ENCODE measurements at regions not wholly inside any gene's neighbourhood (a gene's known extent, or its start where the extent isn't known, plus 50 kb on each side); places are given as distances from the start of the nearest gene placed in this dataset.

DNA sequence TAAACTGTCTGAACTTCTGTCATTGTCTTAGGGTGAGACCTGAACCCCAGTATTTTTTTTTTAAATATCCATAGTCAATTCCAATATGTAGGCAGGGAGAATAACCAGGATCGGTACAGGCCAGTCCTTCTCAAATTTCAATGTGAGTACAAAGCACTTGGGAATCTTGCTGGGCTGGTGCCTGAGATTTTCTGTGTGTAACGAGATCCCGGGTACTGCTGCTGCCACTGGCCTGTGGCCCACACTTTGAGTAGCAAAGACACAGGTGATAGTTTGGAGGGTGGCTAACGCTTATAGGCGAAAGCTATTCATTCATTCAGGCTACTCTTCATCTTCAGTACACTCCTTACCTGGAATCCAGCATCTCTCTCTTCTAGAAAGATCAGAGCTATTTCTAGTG is 923.6 kb upstream of the TENM3 start:
- Histone ChIP-seq H3K4me3 (ENCODE audit: low read length in 3 of 3) (no peak overlapping the region), H3K27ac (ENCODE audit: low read depth in 2 of 2, low read length in 2 of 2) (no peak overlapping the region), H3K9ac (ENCODE audit: low read length in 3 of 3) (no peak overlapping the region), H3K36me3 (ENCODE audit: control insufficient read depth in 2 of 3, insufficient read depth in 3 of 3, low read length in 3 of 3) (no peaks in the 10 kb centered on the region), H3K4me1 (ENCODE audit: control insufficient read depth in 2 of 3, insufficient read depth in 2 of 3, low read depth in 1 of 3, low read length in 3 of 3) (no peaks in the 10 kb centered on the region), H3K9me3 (ENCODE audit: control insufficient read depth in 2 of 3, insufficient read depth in 1 of 3, low read length in 3 of 3) (no peaks in the 10 kb centered on the region), H3K27me3 (ENCODE audit: control insufficient read depth, insufficient read depth, low read length) (no peaks in the 10 kb centered on the region)
- TF ChIP-seq, protein P1, sequence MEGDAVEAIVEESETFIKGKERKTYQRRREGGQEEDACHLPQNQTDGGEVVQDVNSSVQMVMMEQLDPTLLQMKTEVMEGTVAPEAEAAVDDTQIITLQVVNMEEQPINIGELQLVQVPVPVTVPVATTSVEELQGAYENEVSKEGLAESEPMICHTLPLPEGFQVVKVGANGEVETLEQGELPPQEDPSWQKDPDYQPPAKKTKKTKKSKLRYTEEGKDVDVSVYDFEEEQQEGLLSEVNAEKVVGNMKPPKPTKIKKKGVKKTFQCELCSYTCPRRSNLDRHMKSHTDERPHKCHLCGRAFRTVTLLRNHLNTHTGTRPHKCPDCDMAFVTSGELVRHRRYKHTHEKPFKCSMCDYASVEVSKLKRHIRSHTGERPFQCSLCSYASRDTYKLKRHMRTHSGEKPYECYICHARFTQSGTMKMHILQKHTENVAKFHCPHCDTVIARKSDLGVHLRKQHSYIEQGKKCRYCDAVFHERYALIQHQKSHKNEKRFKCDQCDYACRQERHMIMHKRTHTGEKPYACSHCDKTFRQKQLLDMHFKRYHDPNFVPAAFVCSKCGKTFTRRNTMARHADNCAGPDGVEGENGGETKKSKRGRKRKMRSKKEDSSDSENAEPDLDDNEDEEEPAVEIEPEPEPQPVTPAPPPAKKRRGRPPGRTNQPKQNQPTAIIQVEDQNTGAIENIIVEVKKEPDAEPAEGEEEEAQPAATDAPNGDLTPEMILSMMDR (IDR thresholded peaks at IDR 0.05; ENCODE audit: borderline replicate concordance, extremely low read depth, insufficient read depth) = no peak
- intact Hi-C loops (cut with DNase I) = no loop called here
- DNase-seq (no peak), FAIRE-seq (no peak)

DNA sequence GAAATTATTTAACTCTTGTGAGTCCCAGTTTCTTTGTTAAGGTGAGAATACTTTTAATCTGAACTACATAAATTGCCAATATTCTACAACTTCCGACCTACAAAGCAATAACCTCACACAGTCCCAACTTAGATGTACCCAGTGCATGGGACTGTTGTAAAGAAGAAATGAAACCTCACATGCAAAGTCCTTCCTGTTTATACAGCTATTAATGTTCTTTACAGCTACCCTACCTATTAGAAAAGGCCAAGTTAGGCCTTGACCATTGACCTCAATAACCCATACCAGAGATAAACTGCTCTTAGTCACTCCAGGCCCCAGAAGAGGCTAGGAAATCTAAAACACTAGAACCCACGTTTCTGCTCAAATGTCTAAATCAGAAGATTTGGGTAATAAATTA is 920.1 kb upstream of the TENM3 start:
- intact Hi-C loops (cut with DNase I) = no loop called here
- Histone ChIP-seq H3K27me3 (ENCODE audit: control insufficient read depth, insufficient read depth, low read length) (no peaks in the 10 kb centered on the region), H3K4me3 (ENCODE audit: low read length in 3 of 3) (no peak overlapping the region), H3K9me3 (ENCODE audit: control insufficient read depth in 2 of 3, insufficient read depth in 1 of 3, low read length in 3 of 3) (no peaks in the 10 kb centered on the region), H3K4me1 (ENCODE audit: control insufficient read depth in 2 of 3, insufficient read depth in 2 of 3, low read depth in 1 of 3, low read length in 3 of 3) (no peaks in the 10 kb centered on the region), H3K27ac (ENCODE audit: low read depth in 2 of 2, low read length in 2 of 2) (no peak overlapping the region), H3K36me3 (ENCODE audit: control insufficient read depth in 2 of 3, insufficient read depth in 3 of 3, low read length in 3 of 3) (no peaks in the 10 kb centered on the region), H3K9ac (ENCODE audit: low read length in 3 of 3) (no peak overlapping the region)
- TF ChIP-seq, protein P1 (IDR thresholded peaks at IDR 0.05; ENCODE audit: borderline replicate concordance, extremely low read depth, insufficient read depth) = no peak
- DNase-seq = no peak
- FAIRE-seq = no peak

GRCh38 chr4:181330654-181331201 is 912.5 kb upstream of the TENM3 start:
- FAIRE-seq (no peak), DNase-seq (peak in 3 of 5 donors; percentile 16 to 62 (median 50))
- Histone ChIP-seq H3K36me3 (ENCODE audit: control insufficient read depth in 2 of 3, insufficient read depth in 3 of 3, low read length in 3 of 3) (no peaks in the 10 kb centered on the region), H3K4me3 (ENCODE audit: low read length in 3 of 3) (no peak overlapping the region), H3K9ac (ENCODE audit: low read length in 3 of 3) (no peak overlapping the region), H3K4me1 (ENCODE audit: control insufficient read depth in 2 of 3, insufficient read depth in 2 of 3, low read depth in 1 of 3, low read length in 3 of 3) (no peaks in the 10 kb centered on the region), H3K9me3 (ENCODE audit: control insufficient read depth in 2 of 3, insufficient read depth in 1 of 3, low read length in 3 of 3) (no peaks in the 10 kb centered on the region), H3K27ac (ENCODE audit: low read depth in 2 of 2, low read length in 2 of 2) (no peak overlapping the region), H3K27me3 (ENCODE audit: control insufficient read depth, insufficient read depth, low read length) (no peaks in the 10 kb centered on the region)
- TF ChIP-seq, protein P1 (IDR thresholded peaks at IDR 0.05; ENCODE audit: borderline replicate concordance, extremely low read depth, insufficient read depth) = no peak
- intact Hi-C loops (cut with DNase I) = no loop called here

- H3K4me3 ChIP-seq (ENCODE audit: low read length in 3 of 3) = no peak overlapping the region
Observed at GRCh38 chr4:181331214-181331613, 912.0 kb upstream of the TENM3 start.

More at GRCh38 chr4:181331214-181331613, 912.0 kb upstream of the TENM3 start:
- DNase-seq = peak in 2 of 5 donors; percentile 34 to 39
- H3K27ac ChIP-seq (ENCODE audit: low read depth in 2 of 2, low read length in 2 of 2) = no peak overlapping the region
- no peak overlapping the region for H3K9ac ChIP-seq (ENCODE audit: low read length in 3 of 3)
- H3K9me3 ChIP-seq (ENCODE audit: control insufficient read depth in 2 of 3, insufficient read depth in 1 of 3, low read length in 3 of 3) = no peaks in the 10 kb centered on the region
- no peaks in the 10 kb centered on the region for H3K4me1 ChIP-seq (ENCODE audit: control insufficient read depth in 2 of 3, insufficient read depth in 2 of 3, low read depth in 1 of 3, low read length in 3 of 3)
- H3K36me3 ChIP-seq (ENCODE audit: control insufficient read depth in 2 of 3, insufficient read depth in 3 of 3, low read length in 3 of 3) = no peaks in the 10 kb centered on the region
- no peak for FAIRE-seq
- H3K27me3 ChIP-seq (ENCODE audit: control insufficient read depth, insufficient read depth, low read length) = no peaks in the 10 kb centered on the region
- intact Hi-C loops (cut with DNase I) = no loop called here
- TF ChIP-seq, protein P1 (IDR thresholded peaks at IDR 0.05; ENCODE audit: borderline replicate concordance, extremely low read depth, insufficient read depth) = no peak

Data from kidney (tissue), 13 donors.